BLaER1 treated with 17β-estradiol and CSF1 and Interleukin-3, amounts not matched to agents 10 nM and 100 nM (cell line): ENCODE measurements at regions not wholly inside any gene's neighbourhood (a gene's known extent, or its start where the extent isn't known, plus 50 kb on each side); places are given as distances from the start of the nearest gene placed in this dataset.
"Not testable (repeated sequence)": the region's sequence is repeated elsewhere in the genome, so short reads cannot be mapped to it uniquely, and the experiment has no call there.

Source experiments
- H3K27ac ChIP-seq, 11 experiments: shearing (Covaris generic); formaldehyde crosslinking; 2 replicates each; pipeline ENCODE4 v1.8.1; 2022
- H3K27me3 ChIP-seq, 11 experiments: shearing (Covaris generic); formaldehyde crosslinking; 2 replicates each; pipeline ENCODE4 v1.8.1; 2022
- H3K36me3 ChIP-seq, 11 experiments: shearing (Covaris generic); formaldehyde crosslinking; 2 replicates each; pipeline ENCODE4 v1.8.1; 2022
- H3K4me1 ChIP-seq, 10 experiments: shearing (Covaris generic); formaldehyde crosslinking; 2 replicates each; pipeline ENCODE4 v1.8.1; 2022
- H3K4me2 ChIP-seq, 11 experiments: shearing (Covaris generic); formaldehyde crosslinking; 2 replicates each; pipeline ENCODE4 v1.8.1; 2022
- H3K4me3 ChIP-seq, 10 experiments: shearing (Covaris generic); formaldehyde crosslinking; 2 replicates each; pipeline ENCODE4 v1.8.1; 2022
- H3K9ac ChIP-seq, 11 experiments: shearing (Covaris generic); formaldehyde crosslinking; 2 replicates each; pipeline ENCODE4 v1.8.1; 2022
- H3K9me3 ChIP-seq, 11 experiments: shearing (Covaris generic); formaldehyde crosslinking; replicated peaks in 1 of 11; 2 replicates each; pipeline ENCODE4 v1.8.1; 2022
- H4K20me1 ChIP-seq, 11 experiments: shearing (Covaris generic); formaldehyde crosslinking; 2 replicates each; pipeline ENCODE4 v1.8.1; 2022
- Cebpa-rat ChIP-seq, 11 experiments: shearing (Covaris generic); IDR thresholded peaks; 2 replicates each; pipeline ENCODE4 v1.8.1; 2022

- H3K4me1 ChIP-seq: 0 out of 20 replicates have a peak, but pooled peaks cover 0 to under 1% (median 0%) of the 10 kb centered on the region in 10 experiments
- no peaks in the 10 kb centered on the region for H4K20me1 ChIP-seq
- H3K9me3 ChIP-seq: no peaks in the 10 kb centered on the region
- H3K4me3 ChIP-seq: no peak overlapping the region
- H3K36me3 ChIP-seq: no peaks in the 10 kb centered on the region
- no peak overlapping the region for H3K9ac ChIP-seq
- TF ChIP-seq Cebpa-rat (IDR thresholded peaks at IDR 0.05): no peak
- H3K27me3 ChIP-seq: no peaks in the 10 kb centered on the region
- no peak overlapping the region for H3K4me2 ChIP-seq
- H3K27ac ChIP-seq: no peak overlapping the region
Observed at GRCh38 chr6:23537828-23538227, 588.2 kb upstream of the NRSN1 start.

- H3K4me2 ChIP-seq: no peak overlapping the region
- no peaks in the 10 kb centered on the region for H4K20me1 ChIP-seq
- H3K9ac ChIP-seq: no peak overlapping the region
- no peak overlapping the region for H3K27ac ChIP-seq
- no peaks in the 10 kb centered on the region for H3K9me3 ChIP-seq
- H3K27me3 ChIP-seq: no peaks in the 10 kb centered on the region
- H3K4me1 ChIP-seq: peaks cover 0 to 7% (median 0%) of the 10 kb centered on the region in 10 experiments; a peak in 1 of 20 replicates
- no peak overlapping the region for H3K4me3 ChIP-seq
- no peak for TF ChIP-seq Cebpa-rat (IDR thresholded peaks at IDR 0.05)
- H3K36me3 ChIP-seq: no peaks in the 10 kb centered on the region
Observed at GRCh38 chr6:23547851-23548250, 578.2 kb upstream of the NRSN1 start.

GRCh38 chr6:23554953-23555352 is 571.1 kb upstream of the NRSN1 start:
- H3K4me2 ChIP-seq, H4K20me1 ChIP-seq, H3K9ac ChIP-seq, H3K4me3 ChIP-seq, H3K4me1 ChIP-seq, H3K27me3 ChIP-seq, H3K27ac ChIP-seq, H3K36me3 ChIP-seq: not testable (repeated sequence)
- H3K9me3 ChIP-seq: peaks cover 8 to 22% (median 13%) of the 10 kb centered on the region in 11 experiments; a peak in 17 of 22 replicates

GRCh38 chr6:23559587-23560343 is 566.2 kb upstream of the NRSN1 start:
- no peaks in the 10 kb centered on the region for H3K36me3 ChIP-seq
- no peak for TF ChIP-seq Cebpa-rat (IDR thresholded peaks at IDR 0.05)
- H3K9me3 ChIP-seq: peaks cover 0 to 23% (median 6%) of the 10 kb centered on the region in 11 experiments; a peak in 12 of 22 replicates
- H3K27ac ChIP-seq: no peak overlapping the region
- no peak overlapping the region for H3K9ac ChIP-seq
- H3K4me2 ChIP-seq: no peak overlapping the region
- no peaks in the 10 kb centered on the region for H4K20me1 ChIP-seq
- no peaks in the 10 kb centered on the region for H3K27me3 ChIP-seq
- no peak overlapping the region for H3K4me3 ChIP-seq
- no peaks in the 10 kb centered on the region for H3K4me1 ChIP-seq

GRCh38 chr6:23561732-23562131 is 564.3 kb upstream of the NRSN1 start:
- Histone ChIP-seq H3K9ac (no peak overlapping the region), H3K4me3 (no peak overlapping the region), H3K4me2 (no peak overlapping the region), H4K20me1 (no peaks in the 10 kb centered on the region), H3K27me3 (no peaks in the 10 kb centered on the region), H3K9me3 (peaks cover 0 to 16% (median 5%) of the 10 kb centered on the region in 11 experiments; a peak in 7 of 22 replicates), H3K27ac (no peak overlapping the region), H3K36me3 (no peaks in the 10 kb centered on the region), H3K4me1 (no peaks in the 10 kb centered on the region)
- TF ChIP-seq Cebpa-rat (IDR thresholded peaks at IDR 0.05): no peak

- Histone ChIP-seq H4K20me1 (no peaks in the 10 kb centered on the region), H3K9ac (no peak overlapping the region), H3K27me3 (no peaks in the 10 kb centered on the region), H3K4me3 (no peak overlapping the region), H3K9me3 (peaks cover 0 to 16% (median 5%) of the 10 kb centered on the region in 11 experiments; a peak in 7 of 22 replicates), H3K27ac (no peak overlapping the region), H3K36me3 (no peaks in the 10 kb centered on the region), H3K4me2 (no peak overlapping the region), H3K4me1 (no peaks in the 10 kb centered on the region)
- TF ChIP-seq Cebpa-rat (IDR thresholded peaks at IDR 0.05): no peak
Observed at GRCh38 chr6:23562554-23562953, 563.5 kb upstream of the NRSN1 start.

- Histone ChIP-seq H3K4me2 (no peak overlapping the region), H3K9me3 (peaks cover 0 to 16% (median 5%) of the 10 kb centered on the region in 11 experiments; a peak in 7 of 22 replicates), H3K27me3 (no peaks in the 10 kb centered on the region), H4K20me1 (no peaks in the 10 kb centered on the region), H3K36me3 (no peaks in the 10 kb centered on the region), H3K27ac (no peak overlapping the region), H3K9ac (no peak overlapping the region), H3K4me3 (no peak overlapping the region), H3K4me1 (no peaks in the 10 kb centered on the region)
- no peak for TF ChIP-seq Cebpa-rat (IDR thresholded peaks at IDR 0.05)
Observed at GRCh38 chr6:23563323-23563722, 562.7 kb upstream of the NRSN1 start.

GRCh38 chr6:23566418-23566817 is 559.6 kb upstream of the NRSN1 start:
- no peak for TF ChIP-seq Cebpa-rat (IDR thresholded peaks at IDR 0.05)
- Histone ChIP-seq H4K20me1 (no peaks in the 10 kb centered on the region), H3K4me3 (no peak overlapping the region), H3K36me3 (no peaks in the 10 kb centered on the region), H3K9ac (no peak overlapping the region), H3K4me2 (no peak overlapping the region), H3K27me3 (no peaks in the 10 kb centered on the region), H3K4me1 (no peaks in the 10 kb centered on the region), H3K27ac (no peak overlapping the region), H3K9me3 (peaks cover 0 to 12% (median 5%) of the 10 kb centered on the region in 11 experiments; a peak in 7 of 22 replicates)

GRCh38 chr6:23568292-23568691 is 557.7 kb upstream of the NRSN1 start:
- no peaks in the 10 kb centered on the region for H3K4me1 ChIP-seq
- no peaks in the 10 kb centered on the region for H3K27me3 ChIP-seq
- no peak overlapping the region for H3K4me3 ChIP-seq
- H3K36me3 ChIP-seq: no peaks in the 10 kb centered on the region
- H3K9ac ChIP-seq: no peak overlapping the region
- no peaks in the 10 kb centered on the region for H4K20me1 ChIP-seq
- H3K27ac ChIP-seq: no peak overlapping the region
- H3K4me2 ChIP-seq: no peak overlapping the region
- peak in 4 of 11 experiments; percentile 31 to 39 (median 35); a peak in 3 of 22 replicates for TF ChIP-seq Cebpa-rat (IDR thresholded peaks at IDR 0.05)
- H3K9me3 ChIP-seq: peaks cover 0 to 5% (median 0%) of the 10 kb centered on the region in 11 experiments; a peak in 1 of 22 replicates
